ENCODE measurements at regions not wholly inside any gene's neighbourhood (a gene's known extent, or its start where the extent isn't known, plus 50 kb on each side); places are given as distances from the start of the nearest gene placed in this dataset.

DNA sequence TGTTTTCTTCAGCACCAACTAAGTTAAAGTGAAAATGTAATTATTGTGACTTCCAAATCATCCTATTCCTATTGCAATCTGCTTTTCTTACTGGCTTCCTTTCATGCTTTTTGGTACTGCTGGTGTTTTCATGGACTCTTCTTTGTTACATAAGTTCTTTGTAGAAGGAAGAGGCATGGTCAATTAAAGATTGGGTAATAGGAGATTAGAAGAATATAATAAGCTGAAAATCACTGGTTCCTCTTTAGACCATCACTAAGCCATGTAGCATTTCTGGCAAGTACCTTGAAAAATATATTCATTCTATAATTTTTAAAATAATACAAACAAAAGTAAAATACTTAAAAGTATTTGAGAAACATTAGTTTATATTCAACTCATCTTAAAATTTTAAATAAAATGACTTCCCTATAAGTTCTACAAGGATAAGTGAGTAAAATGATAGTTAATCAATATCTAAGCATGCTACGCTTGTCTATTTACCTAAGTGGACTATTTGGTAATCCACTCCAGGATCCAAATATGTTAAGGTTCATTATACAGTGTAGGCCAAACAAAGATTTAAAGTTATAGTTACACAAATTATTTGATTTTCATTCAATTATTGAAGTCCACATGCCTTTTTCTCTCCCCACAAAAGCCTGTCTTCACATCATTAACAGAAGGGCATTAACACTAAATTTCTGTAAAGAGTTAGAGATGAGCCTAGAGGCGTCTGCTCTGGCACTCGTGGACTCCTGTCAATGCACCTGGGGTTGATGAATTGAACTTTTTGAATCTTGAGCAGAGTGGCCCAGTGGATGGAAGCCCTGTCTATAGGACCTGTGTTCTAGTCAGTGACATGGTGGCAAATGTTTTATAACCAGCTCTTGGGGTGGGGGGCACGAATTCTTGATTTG lies 408.1 kb downstream of the INHBA start:
- TF ChIP-seq CTCF (IDR thresholded peaks at IDR 0.05; ENCODE audit: low read depth, low read length): no peak
- no peak for DNase-seq (ENCODE audit: extremely low read depth, low read depth)

GRCh38 chr7:41292487-41292886 lies 410.4 kb downstream of the INHBA start:
- DNase-seq (ENCODE audit: extremely low read depth, low read depth): no peak
- no peak for TF ChIP-seq CTCF (IDR thresholded peaks at IDR 0.05; ENCODE audit: low read depth, low read length)

- TF ChIP-seq CTCF (IDR thresholded peaks at IDR 0.05; ENCODE audit: low read depth, low read length): no peak
- DNase-seq (ENCODE audit: extremely low read depth, low read depth): no peak
Measured at GRCh38 chr7:41287559-41288335, 415.1 kb downstream of the INHBA start.

- no peak for TF ChIP-seq CTCF (IDR thresholded peaks at IDR 0.05; ENCODE audit: low read depth, low read length)
- DNase-seq (ENCODE audit: extremely low read depth, low read depth): no peak
Measured at GRCh38 chr7:41280491-41280890, 422.4 kb downstream of the INHBA start.

DNA sequence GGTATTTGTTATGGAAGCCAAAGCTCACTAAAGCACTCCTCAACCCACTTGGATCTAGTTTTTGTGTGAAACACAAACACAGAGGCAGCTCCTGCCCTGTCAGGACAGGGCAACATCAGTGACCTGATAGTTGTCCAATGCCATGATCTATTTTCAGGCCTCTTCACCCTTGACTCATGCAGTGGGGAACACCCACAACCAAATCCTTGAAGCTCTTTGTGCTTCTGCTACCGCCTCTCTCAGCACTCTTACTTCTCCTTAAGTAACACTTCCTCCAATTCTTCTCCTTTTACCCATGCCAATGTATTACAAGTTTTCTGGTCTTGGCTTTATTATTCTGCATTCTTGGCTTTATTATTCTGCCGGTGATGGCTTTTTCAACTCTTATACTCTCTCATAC lies 425.3 kb downstream of the INHBA start:
- TF ChIP-seq CTCF (IDR thresholded peaks at IDR 0.05; ENCODE audit: low read depth, low read length): no peak
- no peak for DNase-seq (ENCODE audit: extremely low read depth, low read depth)

DNA sequence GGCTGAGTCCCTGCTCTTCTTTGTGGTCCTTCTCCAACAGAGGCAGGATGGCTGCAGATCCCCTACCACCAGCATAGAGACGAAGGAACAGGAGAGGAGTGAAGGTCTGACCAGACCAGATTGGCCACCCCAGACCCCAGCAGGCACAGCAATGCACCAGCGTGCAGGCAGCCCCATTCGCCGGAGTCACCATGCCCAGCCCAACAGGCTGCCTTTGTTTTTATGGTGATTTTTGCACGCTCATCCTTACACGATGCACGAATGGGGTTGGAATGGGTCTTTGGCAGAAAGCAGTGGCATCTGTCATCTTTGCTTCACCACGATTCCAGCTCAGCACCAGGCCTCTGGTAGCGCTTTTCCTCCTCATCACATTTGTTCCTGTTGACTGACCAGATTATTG lies 427.6 kb downstream of the INHBA start:
- DNase-seq (ENCODE audit: extremely low read depth, low read depth): no peak
- TF ChIP-seq CTCF (IDR thresholded peaks at IDR 0.05; ENCODE audit: low read depth, low read length): no peak

DNA sequence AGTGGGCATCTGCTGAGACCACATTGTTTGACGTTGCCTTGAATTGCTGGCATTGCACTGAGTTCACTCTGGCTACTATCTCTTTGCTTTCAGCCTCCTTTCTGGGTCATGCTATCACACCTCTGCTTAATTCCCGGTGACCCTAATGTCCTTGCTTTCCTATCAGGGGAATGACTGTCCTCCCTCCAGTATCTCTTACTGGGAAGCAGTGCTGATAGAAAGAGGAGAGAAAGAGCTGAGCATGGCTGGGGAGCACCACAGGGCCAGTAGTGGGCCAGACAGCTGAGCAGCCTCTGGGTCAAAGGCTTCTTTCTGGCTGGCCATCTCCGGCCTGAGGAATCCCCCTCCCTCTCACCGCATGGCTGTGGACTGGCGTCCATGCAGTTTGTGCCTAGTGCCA lies 428.7 kb downstream of the INHBA start:
- DNase-seq (ENCODE audit: extremely low read depth, low read depth): no peak
- TF ChIP-seq CTCF (IDR thresholded peaks at IDR 0.05; ENCODE audit: low read depth, low read length): no peak
